Upper lobe of left lung (tissue), 4 donors: ENCODE measurements at regions not wholly inside any gene's neighbourhood (a gene's known extent, or its start where the extent isn't known, plus 50 kb on each side); places are given as distances from the start of the nearest gene placed in this dataset.

Source experiments
- CTCF ChIP-seq, 6 experiments: fragments of 450-650 bp in 4 of 6; fragments of 200-600 bp in 2 of 6; sonication (generic) in 2 of 6; IDR thresholded peaks; one replicate each; pipeline ENCODE4 v1.5.1; 2016 to 2019; ENCODE audit warnings: antibody characterized with exemption in 6 of 6
- EP300 ChIP-seq, 4 donors: sonication (generic); formaldehyde crosslinking; IDR thresholded peaks; one replicate each; pipeline ENCODE4 v1.5.1; 2017; ENCODE audit warnings: antibody characterized with exemption in 4 of 4, control low read depth in 2 of 4
- POLR2A ChIP-seq, 4 donors: fragments of 450-650 bp; IDR thresholded peaks; one replicate each; pipeline ENCODE4 v1.5.1; 2016 to 2017; ENCODE audit warnings: antibody characterized with exemption in 4 of 4, mild to moderate bottlenecking in 2 of 4

- TF ChIP-seq POLR2A (IDR thresholded peaks at IDR 0.05) (no peak), CTCF (IDR thresholded peaks at IDR 0.05) (no peak), EP300 (IDR thresholded peaks at IDR 0.05) (no peak)
Observed at GRCh38 chr3:117754058-117754457, 1044.5 kb downstream of the TUSC7 start.
